Keratinocyte (primary cell): ENCODE measurements at regions not wholly inside any gene's neighbourhood (a gene's known extent, or its start where the extent isn't known, plus 50 kb on each side); places are given as distances from the start of the nearest gene placed in this dataset.

Experiments used
- DNase-seq: peaks from one replicate; pipeline ENCODE4 v3.0.0-alpha.2; 2011; ENCODE audit warnings: low read depth, missing footprints, low spot score
- FAIRE-seq: peaks from 2 replicates; lab custom pipeline; 2011; peaks lifted over from hg19 to GRCh38; lab: Jason Lieb, UNC
- H2AFZ ChIP-seq: 2 replicates; pipeline ENCODE4 v1.6.0; 2012; ENCODE audit warnings: low read length, control low read depth, inconsistent platforms; ENCODE audit not compliant: control insufficient read depth
- H3K27ac ChIP-seq: 2 replicates; pipeline ENCODE4 v1.5.1; 2011; ENCODE audit warnings: low read length; ENCODE audit not compliant: control insufficient read depth, insufficient read depth
- H3K27me3 ChIP-seq: 3 replicates; pipeline ENCODE4 v1.6.0; 2011; ENCODE audit warnings: low read length; ENCODE audit not compliant: control insufficient read depth, insufficient read depth; ENCODE audit errors: extremely low read depth
- H3K36me3 ChIP-seq, 2 experiments: 2 replicates in 1 of 2; 3 replicates in 1 of 2; pipeline ENCODE4 v1.5.1; 2011; ENCODE audit warnings: low read length in 2 of 2, mild to moderate bottlenecking in 1 of 2; ENCODE audit not compliant: control insufficient read depth in 2 of 2, insufficient read depth in 2 of 2; ENCODE audit errors: extremely low read depth in 1 of 2
- H3K4me1 ChIP-seq: 3 replicates; pipeline ENCODE4 v1.5.1; 2011; ENCODE audit warnings: low read length; ENCODE audit not compliant: control insufficient read depth, insufficient read depth; ENCODE audit errors: extremely low read depth
- H3K4me2 ChIP-seq: 3 replicates; pipeline ENCODE4 v1.6.0; 2011; ENCODE audit warnings: low read depth, low read length; ENCODE audit not compliant: control insufficient read depth, insufficient read depth; ENCODE audit errors: extremely low read depth
- H3K4me3 ChIP-seq, 3 experiments: fragments of 200-600 bp in 1 of 3; sonication (generic) in 1 of 3; 2 replicates in 2 of 3; 3 replicates in 1 of 3; pipeline ENCODE4 v1.5.1; 2011 to 2016; ENCODE audit warnings: low read length in 3 of 3, mild to moderate bottlenecking in 3 of 3, control low read depth in 2 of 3, inconsistent platforms in 1 of 3, low read depth in 1 of 3, mixed read lengths in 1 of 3, mixed run types in 1 of 3, moderate library complexity in 1 of 3; ENCODE audit not compliant: control insufficient read depth in 2 of 3, insufficient read depth in 2 of 3; ENCODE audit errors: extremely low read depth in 1 of 3
- H3K79me2 ChIP-seq: 2 replicates; pipeline ENCODE4 v1.6.0; 2012; ENCODE audit warnings: low read length; ENCODE audit not compliant: control insufficient read depth, insufficient read depth
- H3K9ac ChIP-seq: 3 replicates; pipeline ENCODE4 v1.6.0; 2011; ENCODE audit warnings: low read length; ENCODE audit not compliant: control insufficient read depth, insufficient read depth; ENCODE audit errors: extremely low read depth
- H3K9me1 ChIP-seq: 3 replicates; pipeline ENCODE4 v1.6.0; 2011; ENCODE audit warnings: low read length; ENCODE audit not compliant: control insufficient read depth, insufficient read depth; ENCODE audit errors: extremely low read depth
- H3K9me3 ChIP-seq: 2 replicates; pipeline ENCODE4 v1.5.1; 2012; ENCODE audit warnings: low read depth, low read length; ENCODE audit not compliant: control insufficient read depth
- H4K20me1 ChIP-seq: 3 replicates; pipeline ENCODE4 v1.6.0; 2011; ENCODE audit warnings: low read length; ENCODE audit not compliant: control insufficient read depth, insufficient read depth; ENCODE audit errors: extremely low read depth
- CTCF ChIP-seq, 3 experiments: IDR thresholded peaks in 1 of 3; conservative IDR thresholded peaks in 1 of 3; optimal IDR thresholded peaks in 1 of 3; 2 replicates in 2 of 3; 3 replicates in 1 of 3; pipeline versions ENCODE3 to v1.5.1; 2011; ENCODE audit warnings: low read length in 3 of 3, mild to moderate bottlenecking in 3 of 3, moderate library complexity in 2 of 3, control low read depth in 1 of 3, inconsistent platforms in 1 of 3; ENCODE audit not compliant: insufficient read depth in 2 of 3; ENCODE audit errors: extremely low read depth in 1 of 3
- EZH2 ChIP-seq: IDR thresholded peaks from one replicate; pipeline ENCODE4 v1.6.1; 2012; ENCODE audit warnings: inconsistent platforms, mild to moderate bottlenecking, low read length, moderate library complexity
- dilution Hi-C: fragments of 300-500 bp; cut with MboI; formaldehyde crosslinking; loops from one replicate; pipeline ENCODE4 v1.7.0; 2020; ENCODE audit warnings: low sequenced_read_pairs; ENCODE audit not compliant: extremely low pct_ligation_motif_present

GRCh38 chr12:47319746-47320145 lies 240.0 kb upstream of the AMIGO2 start:
- Histone ChIP-seq H2AFZ (no peak overlapping the region), H3K9me3 (no peaks in the 10 kb centered on the region), H3K79me2 (no peaks in the 10 kb centered on the region), H3K4me1 (no peaks in the 10 kb centered on the region), H3K27ac (no peak overlapping the region), H3K36me3 (no peaks in the 10 kb centered on the region), H3K4me3 (no peak overlapping the region), H3K9ac (no peak overlapping the region), H3K9me1 (no peaks in the 10 kb centered on the region), H3K27me3 (no peaks in the 10 kb centered on the region), H3K4me2 (no peak overlapping the region), H4K20me1 (no peaks in the 10 kb centered on the region)
- DNase-seq (no peak), FAIRE-seq (no peak)
- TF ChIP-seq CTCF (optimal IDR thresholded peaks at IDR 0.05 in 1 of 3, IDR thresholded peaks at IDR 0.05 in 1 of 3, conservative IDR thresholded peaks at IDR 0.05 in 1 of 3; ENCODE audit: extremely low read depth in 1 of 3, insufficient read depth in 2 of 3, low read length in 3 of 3) (no peak), EZH2 (no peak)
- dilution Hi-C loops: no loop called here

GRCh38 chr12:47318963-47319362 lies 239.2 kb upstream of the AMIGO2 start:
- Histone ChIP-seq H3K4me3 (no peak overlapping the region), H3K4me2 (no peak overlapping the region), H3K4me1 (no peaks in the 10 kb centered on the region), H2AFZ (no peak overlapping the region), H3K9ac (no peak overlapping the region), H3K79me2 (no peaks in the 10 kb centered on the region), H3K9me1 (no peaks in the 10 kb centered on the region), H3K36me3 (no peaks in the 10 kb centered on the region), H3K27ac (no peak overlapping the region), H4K20me1 (no peaks in the 10 kb centered on the region), H3K9me3 (no peaks in the 10 kb centered on the region), H3K27me3 (no peaks in the 10 kb centered on the region)
- dilution Hi-C loops: no loop called here
- DNase-seq: no peak
- TF ChIP-seq EZH2 (no peak), CTCF (optimal IDR thresholded peaks at IDR 0.05 in 1 of 3, IDR thresholded peaks at IDR 0.05 in 1 of 3, conservative IDR thresholded peaks at IDR 0.05 in 1 of 3; ENCODE audit: extremely low read depth in 1 of 3, insufficient read depth in 2 of 3, low read length in 3 of 3) (no peak)
- FAIRE-seq: no peak
